Ascending aorta (tissue), 2 donors: ENCODE measurements at regions not wholly inside any gene's neighbourhood (a gene's known extent, or its start where the extent isn't known, plus 50 kb on each side); places are given as distances from the start of the nearest gene placed in this dataset.

Experiments
- DNase-seq, 2 donors: peaks; one replicate each; pipeline ENCODE4 v3.0.0-alpha.2; 2019; ENCODE audit warnings: low spot score in 2 of 2
- H3K27ac ChIP-seq, 2 donors: fragments of 200-600 bp; sonication (generic); one replicate each; pipeline ENCODE4 v1.5.1; 2016 to 2017; ENCODE audit warnings: mild to moderate bottlenecking in 1 of 2
- H3K27me3 ChIP-seq: fragments of 200-600 bp; sonication (generic); one replicate; pipeline ENCODE4 v1.5.1; 2017
- H3K36me3 ChIP-seq, 2 donors: fragments of 200-600 bp; sonication (generic); one replicate each; pipeline ENCODE4 v1.5.1; 2016
- H3K4me1 ChIP-seq, 2 donors: fragments of 200-600 bp; sonication (generic); one replicate each; pipeline ENCODE4 v1.5.1; 2016 to 2017; ENCODE audit warnings: mild to moderate bottlenecking in 1 of 2
- H3K4me3 ChIP-seq, 2 donors: fragments of 200-600 bp; sonication (generic); one replicate each; pipeline ENCODE4 v1.5.1; 2016 to 2017; ENCODE audit warnings: mild to moderate bottlenecking in 1 of 2
- H3K9me3 ChIP-seq, 2 donors: fragments of 200-600 bp; sonication (generic); one replicate each; pipeline ENCODE4 v1.5.1; 2016
- intact Hi-C: fragments of 100-400 bp; cut with DNase I; formaldehyde crosslinking; loops from one replicate; pipeline ENCODE4 v1.15.1; 2023
- TF ChIP-seq, protein P1 (sequence below), 3 experiments: fragments of 200-600 bp in 2 of 3; fragments of 450-650 bp in 1 of 3; sonication (generic) in 2 of 3; IDR thresholded peaks; one replicate each; pipeline ENCODE4 v1.5.1; 2016 to 2019; ENCODE audit warnings: antibody characterized with exemption in 3 of 3, mild to moderate bottlenecking in 1 of 3, moderate library complexity in 1 of 3

DNA sequence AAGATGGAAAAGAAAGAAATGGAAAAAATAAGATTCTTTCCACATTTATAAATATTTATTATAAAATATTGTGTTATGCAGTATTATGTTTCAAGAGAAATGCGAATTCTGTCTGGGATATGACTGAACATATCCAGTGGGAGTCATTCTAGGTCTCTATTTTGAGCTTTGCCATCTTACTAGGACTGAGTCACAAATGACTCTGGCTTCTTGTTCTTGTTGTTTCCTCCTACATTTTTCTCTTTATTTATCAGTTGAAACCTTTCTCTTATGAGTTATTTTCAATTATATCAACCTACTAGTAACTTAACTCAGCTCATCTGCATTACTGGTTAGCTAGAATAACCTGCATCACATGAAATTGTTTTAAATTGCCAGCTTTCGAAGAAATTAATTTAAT lies 1247.3 kb downstream of the SLITRK1 start:
- no peaks in the 10 kb centered on the region for H3K9me3 ChIP-seq

DNA sequence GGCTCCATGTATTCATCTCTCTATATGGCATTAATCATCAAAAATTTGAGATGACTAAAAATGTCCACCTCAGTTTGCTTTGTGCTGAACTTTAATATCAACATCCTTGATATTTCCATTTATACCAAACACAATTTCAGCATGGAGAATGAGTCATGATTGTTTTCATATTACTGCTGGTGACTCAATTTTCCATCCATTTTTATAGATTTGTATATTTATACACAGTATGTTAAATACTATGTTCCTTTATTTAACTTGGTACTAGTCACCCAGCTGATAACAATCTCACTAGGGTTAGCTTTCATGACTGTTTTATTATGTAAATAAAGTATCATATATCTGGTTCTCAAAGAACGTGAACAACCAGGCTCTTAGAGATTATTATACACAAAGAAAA lies 1255.1 kb downstream of the SLITRK1 start:
- TF ChIP-seq, protein P1, sequence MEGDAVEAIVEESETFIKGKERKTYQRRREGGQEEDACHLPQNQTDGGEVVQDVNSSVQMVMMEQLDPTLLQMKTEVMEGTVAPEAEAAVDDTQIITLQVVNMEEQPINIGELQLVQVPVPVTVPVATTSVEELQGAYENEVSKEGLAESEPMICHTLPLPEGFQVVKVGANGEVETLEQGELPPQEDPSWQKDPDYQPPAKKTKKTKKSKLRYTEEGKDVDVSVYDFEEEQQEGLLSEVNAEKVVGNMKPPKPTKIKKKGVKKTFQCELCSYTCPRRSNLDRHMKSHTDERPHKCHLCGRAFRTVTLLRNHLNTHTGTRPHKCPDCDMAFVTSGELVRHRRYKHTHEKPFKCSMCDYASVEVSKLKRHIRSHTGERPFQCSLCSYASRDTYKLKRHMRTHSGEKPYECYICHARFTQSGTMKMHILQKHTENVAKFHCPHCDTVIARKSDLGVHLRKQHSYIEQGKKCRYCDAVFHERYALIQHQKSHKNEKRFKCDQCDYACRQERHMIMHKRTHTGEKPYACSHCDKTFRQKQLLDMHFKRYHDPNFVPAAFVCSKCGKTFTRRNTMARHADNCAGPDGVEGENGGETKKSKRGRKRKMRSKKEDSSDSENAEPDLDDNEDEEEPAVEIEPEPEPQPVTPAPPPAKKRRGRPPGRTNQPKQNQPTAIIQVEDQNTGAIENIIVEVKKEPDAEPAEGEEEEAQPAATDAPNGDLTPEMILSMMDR (IDR thresholded peaks at IDR 0.05) = no peak
- H3K9me3 ChIP-seq = no peaks in the 10 kb centered on the region
- no peaks in the 10 kb centered on the region for H3K4me1 ChIP-seq
- H3K36me3 ChIP-seq = no peaks in the 10 kb centered on the region
- no peak for DNase-seq
- intact Hi-C loops = no loop called here
- H3K27ac ChIP-seq = no peak overlapping the region
- no peaks in the 10 kb centered on the region for H3K27me3 ChIP-seq
- no peak overlapping the region for H3K4me3 ChIP-seq

More for the DNA sequence above, 1247.3 kb downstream of the SLITRK1 start:
- intact Hi-C loops = no loop called here
- H3K36me3 ChIP-seq = no peaks in the 10 kb centered on the region
- no peak overlapping the region for H3K27ac ChIP-seq
- H3K4me3 ChIP-seq = no peak overlapping the region
- TF ChIP-seq, protein P1 (IDR thresholded peaks at IDR 0.05) = no peak
- H3K27me3 ChIP-seq = no peaks in the 10 kb centered on the region
- no peaks in the 10 kb centered on the region for H3K4me1 ChIP-seq
- DNase-seq = no peak

DNA sequence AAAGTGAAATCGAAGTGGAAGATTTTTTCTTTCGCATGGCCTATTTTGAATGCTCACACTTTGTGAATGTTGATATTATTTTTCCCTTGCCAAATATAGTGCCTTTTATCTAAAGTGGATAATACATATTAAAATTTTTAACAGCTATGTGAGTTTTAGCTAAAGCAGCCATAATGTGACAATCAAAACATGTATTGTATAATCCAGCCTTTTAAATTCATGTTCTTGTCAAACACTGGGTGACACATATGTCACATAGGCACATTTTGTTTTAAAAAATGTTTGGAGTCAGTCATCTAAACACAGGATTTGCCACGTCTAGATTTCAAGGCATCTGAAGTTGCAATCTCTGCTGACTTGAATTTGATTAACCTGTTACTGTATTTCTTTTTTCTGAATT lies 1256.6 kb downstream of the SLITRK1 start:
- Histone ChIP-seq H3K27me3 (no peaks in the 10 kb centered on the region), H3K9me3 (no peaks in the 10 kb centered on the region), H3K36me3 (no peaks in the 10 kb centered on the region), H3K4me3 (no peak overlapping the region), H3K27ac (no peak overlapping the region), H3K4me1 (no peaks in the 10 kb centered on the region)
- TF ChIP-seq, protein P1 (IDR thresholded peaks at IDR 0.05) = no peak
- no peak for DNase-seq
- intact Hi-C loops = no loop called here

DNA sequence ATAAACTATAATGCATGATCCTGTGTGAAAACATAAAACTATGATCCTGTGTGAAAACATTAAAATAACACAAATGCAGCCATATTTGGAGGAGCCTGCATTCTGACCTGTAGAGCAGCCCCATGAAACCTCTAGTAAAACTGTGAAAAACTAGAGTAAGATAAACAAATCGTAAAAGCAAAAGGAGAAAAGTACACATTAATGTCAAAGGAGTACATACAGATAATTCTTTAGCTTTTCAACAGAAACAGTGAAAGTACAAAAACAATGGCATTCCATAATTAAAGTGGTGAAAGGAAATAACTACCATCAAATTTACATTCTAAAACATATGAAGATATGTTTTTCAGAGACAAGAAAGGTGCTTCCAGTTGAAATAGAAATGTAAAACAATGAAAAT lies 1267.2 kb downstream of the SLITRK1 start:
- Histone ChIP-seq H3K27me3 (no peaks in the 10 kb centered on the region), H3K27ac (no peak overlapping the region), H3K4me3 (no peak overlapping the region), H3K36me3 (no peaks in the 10 kb centered on the region), H3K9me3 (no peaks in the 10 kb centered on the region), H3K4me1 (no peaks in the 10 kb centered on the region)
- intact Hi-C loops = no loop called here
- TF ChIP-seq, protein P1 (IDR thresholded peaks at IDR 0.05) = no peak
- no peak for DNase-seq

DNA sequence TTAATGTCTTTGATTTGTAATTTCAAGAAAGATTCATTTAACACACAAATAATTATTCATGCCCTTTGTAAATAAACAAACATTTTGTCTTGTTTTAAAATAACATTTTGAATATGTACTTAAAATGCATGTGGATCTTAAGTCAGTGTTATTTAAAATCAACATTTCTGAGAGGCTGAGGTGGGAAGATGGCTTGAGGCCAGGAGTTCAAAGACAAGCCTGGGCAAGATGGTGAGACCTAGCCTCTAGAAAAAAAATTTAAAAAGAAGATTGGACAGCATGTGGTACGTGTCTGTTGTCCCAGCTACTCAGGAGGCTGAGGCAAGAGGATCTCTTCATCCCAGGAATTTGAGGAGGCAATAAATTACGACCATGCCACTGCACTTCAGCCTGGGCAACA lies 1268.2 kb downstream of the SLITRK1 start:
- no peaks in the 10 kb centered on the region for H3K9me3 ChIP-seq
- H3K4me1 ChIP-seq = no peaks in the 10 kb centered on the region
- no peak overlapping the region for H3K4me3 ChIP-seq
- TF ChIP-seq, protein P1 (IDR thresholded peaks at IDR 0.05) = no peak
- intact Hi-C loops = no loop called here
- no peak overlapping the region for H3K27ac ChIP-seq
- H3K27me3 ChIP-seq = no peaks in the 10 kb centered on the region
- H3K36me3 ChIP-seq = no peaks in the 10 kb centered on the region
- no peak for DNase-seq

DNA sequence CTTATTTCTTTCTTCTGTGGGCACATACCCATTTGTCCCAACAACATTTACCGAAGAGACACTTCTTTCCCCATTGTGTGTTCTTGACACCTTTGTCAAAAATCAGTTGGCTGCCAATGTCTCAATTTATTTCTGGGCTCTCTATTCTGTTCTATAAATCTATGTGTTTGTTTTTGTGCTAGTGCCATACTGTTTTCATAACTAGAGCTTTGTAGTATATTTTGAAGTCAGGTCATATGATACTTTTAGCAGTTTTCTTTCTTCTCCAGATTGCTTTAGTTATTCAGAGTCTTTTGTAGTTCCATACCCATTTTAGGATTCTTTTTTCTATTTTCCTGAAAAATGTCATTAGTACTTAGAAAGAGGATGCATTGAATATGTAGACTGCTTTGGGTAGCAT lies 1276.3 kb downstream of the SLITRK1 start:
- Histone ChIP-seq H3K27me3 (no peaks in the 10 kb centered on the region), H3K36me3 (no peaks in the 10 kb centered on the region), H3K9me3 (peaks cover 0 to 26% of the 10 kb centered on the region in 2 donors), H3K27ac (no peak overlapping the region), H3K4me1 (no peaks in the 10 kb centered on the region), H3K4me3 (no peak overlapping the region)
- intact Hi-C loops = no loop called here
- TF ChIP-seq, protein P1 (IDR thresholded peaks at IDR 0.05) = no peak
- DNase-seq = no peak
